ENCODE measurements at regions not wholly inside any gene's neighbourhood (a gene's known extent, or its start where the extent isn't known, plus 50 kb on each side); places are given as distances from the start of the nearest gene placed in this dataset.

GRCh38 chr10:47237316-47238260, 62.4 kb upstream of the GDF10 start:
- DNase-seq = no peak

GRCh38 chr10:47238331-47239095, 61.5 kb upstream of the GDF10 start:
- DNase-seq = no peak

- DNase-seq = no peak
Measured at GRCh38 chr10:47239211-47239610, 60.8 kb upstream of the GDF10 start.

- no peak for DNase-seq
Measured at GRCh38 chr10:47240173-47240572, 59.8 kb upstream of the GDF10 start.

- DNase-seq = no peak
Measured at GRCh38 chr10:47241256-47241655, 58.7 kb upstream of the GDF10 start.

GRCh38 chr10:47241946-47242867, 57.8 kb upstream of the GDF10 start:
- no peak for DNase-seq

- no peak for DNase-seq
Measured at GRCh38 chr10:47243356-47243755, 56.6 kb upstream of the GDF10 start.

GRCh38 chr10:47243791-47244190, 56.2 kb upstream of the GDF10 start:
- no peak for DNase-seq

- DNase-seq = no peak
Measured at GRCh38 chr10:47244560-47245500, 55.2 kb upstream of the GDF10 start.

- no peak for DNase-seq
Measured at GRCh38 chr10:47245731-47246350, 54.2 kb upstream of the GDF10 start.

- DNase-seq = no peak
Measured at GRCh38 chr10:47246406-47247147, 53.4 kb upstream of the GDF10 start.

GRCh38 chr10:47247148-47248059, 52.6 kb upstream of the GDF10 start:
- no peak for DNase-seq

- DNase-seq = no peak
Measured at GRCh38 chr10:47248386-47249090, 51.5 kb upstream of the GDF10 start.

GRCh38 chr10:47249881-47250280, 50.1 kb upstream of the GDF10 start:
- no peak for DNase-seq
